SK-N-SH (cell line): ENCODE measurements at regions not wholly inside any gene's neighbourhood (a gene's known extent, or its start where the extent isn't known, plus 50 kb on each side); places are given as distances from the start of the nearest gene placed in this dataset.

ENCODE experiments used
- CTCF ChIA-PET: fragments of 300-600, 350-600 bp; formaldehyde crosslinking; extraction: SDS; loops from one replicate; lab custom pipeline; 2021; lab: Yijun Ruan, JAX
- POLR2A ChIA-PET: fragments of 350-600 bp; sonication (Branson Sonifier 250); formaldehyde crosslinking; extraction: SDS; loops from one replicate; lab custom pipeline; 2020; ENCODE audit warnings: antibody characterized with exemption, inconsistent platforms; lab: Yijun Ruan, JAX
- DNase-seq: peaks from one replicate; pipeline ENCODE4 v3.0.0; 2012
- H2AFZ ChIP-seq: fragments of 200-600 bp; sonication (generic); 2 replicates; pipeline ENCODE4 v1.8.1; 2016; ENCODE audit warnings: antibody characterized with exemption, mild to moderate bottlenecking, low read depth
- H3F3A ChIP-seq: fragments of 200-600 bp; sonication (generic); replicated peaks from 2 replicates; pipeline ENCODE3; 2016; ENCODE audit warnings: antibody characterized with exemption, mild to moderate bottlenecking; ENCODE audit not compliant: insufficient read depth
- H3K27ac ChIP-seq, 2 experiments: fragments of 200-500 bp in 1 of 2; fragments of 200-600 bp in 1 of 2; sonication (Bioruptor generic) in 1 of 2; sonication (generic), shearing (Covaris generic) in 1 of 2; 2 replicates each; pipeline versions ENCODE4 v1.5.1 to v1.6.1; 2014 to 2016; ENCODE audit warnings: low read depth in 2 of 2, inconsistent platforms in 1 of 2, low read length in 1 of 2, mild to moderate bottlenecking in 1 of 2, mixed read lengths in 1 of 2
- H3K27me3 ChIP-seq: fragments of 200-600 bp; sonication (generic), shearing (Covaris generic); 2 replicates; pipeline ENCODE4 v1.6.1; 2016; ENCODE audit warnings: mixed run types; ENCODE audit not compliant: insufficient read depth
- H3K36me3 ChIP-seq, 2 experiments: fragments of 200-500 bp in 1 of 2; fragments of 200-600 bp in 1 of 2; sonication (Bioruptor generic) in 1 of 2; sonication (generic) in 1 of 2; replicated peaks in 1 of 2; 2 replicates each; pipeline versions ENCODE3 to v1.5.1; 2014 to 2016; ENCODE audit warnings: low read length in 1 of 2, mild to moderate bottlenecking in 1 of 2; ENCODE audit not compliant: insufficient read depth in 2 of 2, control insufficient read depth in 1 of 2
- H3K4me1 ChIP-seq, 2 experiments: fragments of 200-500 bp in 1 of 2; fragments of 200-600 bp in 1 of 2; sonication (Bioruptor generic) in 1 of 2; sonication (generic), shearing (Covaris generic) in 1 of 2; 2 replicates each; pipeline versions ENCODE4 v1.5.1 to v1.6.1; 2014 to 2016; ENCODE audit warnings: low read depth in 1 of 2, low read length in 1 of 2, mixed run types in 1 of 2; ENCODE audit not compliant: insufficient read depth in 2 of 2, control insufficient read depth in 1 of 2
- H3K4me2 ChIP-seq: fragments of 200-600 bp; sonication (generic), shearing (Covaris generic); 2 replicates; pipeline ENCODE4 v1.6.1; 2017; ENCODE audit warnings: mixed run types
- H3K4me3 ChIP-seq, 2 experiments: fragments of 200-500 bp in 1 of 2; fragments of 200-600 bp in 1 of 2; sonication (Bioruptor generic) in 1 of 2; sonication (generic), shearing (Covaris generic) in 1 of 2; 2 replicates each; pipeline versions ENCODE4 v1.5.1 to v1.8.1; 2014 to 2016; ENCODE audit warnings: low read depth in 2 of 2, inconsistent platforms in 1 of 2, low read length in 1 of 2, mild to moderate bottlenecking in 1 of 2, mixed read lengths in 1 of 2, moderate library complexity in 1 of 2
- H3K79me2 ChIP-seq: fragments of 200-600 bp; sonication (generic); 2 replicates; pipeline ENCODE4 v1.8.1; 2017; ENCODE audit warnings: mild to moderate bottlenecking; ENCODE audit not compliant: insufficient read depth
- H3K9ac ChIP-seq: fragments of 200-600 bp; sonication (generic); 2 replicates; pipeline ENCODE4 v1.6.1; 2017; ENCODE audit warnings: mixed run types
- H3K9me2 ChIP-seq: fragments of 200-600 bp; sonication (generic); 2 replicates; pipeline ENCODE4 v1.6.1; 2017; ENCODE audit warnings: mixed run types
- H3K9me3 ChIP-seq: fragments of 200-600 bp; sonication (generic); 2 replicates; pipeline ENCODE4 v1.6.1; 2017; ENCODE audit warnings: mixed run types, mild to moderate bottlenecking, moderate library complexity
- H4K20me1 ChIP-seq: fragments of 200-600 bp; sonication (generic); 2 replicates; pipeline ENCODE4 v1.6.1; 2017; ENCODE audit warnings: mild to moderate bottlenecking, mixed run types; ENCODE audit not compliant: insufficient read depth
- ELF1 ChIP-seq: IDR thresholded peaks from 2 replicates; pipeline ENCODE4 v1.4.0; 2012
- EZH2phosphoT487 ChIP-seq: fragments of 200-600 bp; sonication (generic); IDR thresholded peaks from 2 replicates; pipeline ENCODE4 v1.6.1; 2017; ENCODE audit warnings: low read depth, mixed run types, mild to moderate bottlenecking, antibody characterized with exemption, moderate library complexity, borderline replicate concordance
- FOXM1 ChIP-seq: IDR thresholded peaks from 2 replicates; pipeline ENCODE4 v1.4.0; 2012; ENCODE audit warnings: low read depth, mild to moderate bottlenecking
- GABPA ChIP-seq: IDR thresholded peaks from 2 replicates; pipeline ENCODE4 v1.4.0; 2012; ENCODE audit warnings: low read depth, mild to moderate bottlenecking
- MEF2A ChIP-seq: IDR thresholded peaks from 2 replicates; pipeline ENCODE4 v1.4.0; 2012; ENCODE audit warnings: low read depth, borderline replicate concordance
- NFIC ChIP-seq: IDR thresholded peaks from 2 replicates; pipeline ENCODE4 v1.4.0; 2012; ENCODE audit warnings: borderline replicate concordance
- POLR2AphosphoS5 ChIP-seq: IDR thresholded peaks from 2 replicates; pipeline ENCODE4 v1.6.1; 2012; ENCODE audit warnings: low read depth, low read length
- RXRA ChIP-seq: IDR thresholded peaks from 2 replicates; pipeline ENCODE4 v1.4.0; 2012; ENCODE audit warnings: low read depth, mild to moderate bottlenecking, borderline replicate concordance
- SIN3A ChIP-seq: IDR thresholded peaks from 2 replicates; pipeline ENCODE4 v1.6.1; 2012; ENCODE audit warnings: low read depth, mild to moderate bottlenecking, low read length, moderate library complexity, borderline replicate concordance
- TEAD4 ChIP-seq: IDR thresholded peaks from 2 replicates; pipeline ENCODE4 v1.4.0; 2012; ENCODE audit warnings: mild to moderate bottlenecking, borderline replicate concordance; ENCODE audit not compliant: insufficient read depth
- WGBS: methylation state at CpG from one replicate; pipeline ENCODE4 v1.1.6; 2017; ENCODE audit warnings: low lambda C conversion rate; 5-methylcytosine and 5-hydroxymethylcytosine counted together
- TF ChIP-seq, protein P1 (sequence below): fragments of 150-350 bp; IDR thresholded peaks from 2 replicates; pipeline ENCODE4 v1.6.1; 2016; ENCODE audit warnings: mild to moderate bottlenecking, low read depth, low read length
- TF ChIP-seq, protein P2 (sequence below): IDR thresholded peaks from 2 replicates; pipeline ENCODE4 v1.6.1; 2012; ENCODE audit warnings: mild to moderate bottlenecking, low read depth, low read length, moderate library complexity
- TF ChIP-seq, protein P3 (sequence below): fragments of 150-350 bp; IDR thresholded peaks from 2 replicates; pipeline ENCODE4 v1.6.1; 2017; ENCODE audit warnings: antibody characterized with exemption, low read length, low read depth, borderline replicate concordance
- TF ChIP-seq, protein P4 (sequence below): IDR thresholded peaks from 2 replicates; pipeline ENCODE4 v1.4.0; 2012; ENCODE audit warnings: low read depth

DNA sequence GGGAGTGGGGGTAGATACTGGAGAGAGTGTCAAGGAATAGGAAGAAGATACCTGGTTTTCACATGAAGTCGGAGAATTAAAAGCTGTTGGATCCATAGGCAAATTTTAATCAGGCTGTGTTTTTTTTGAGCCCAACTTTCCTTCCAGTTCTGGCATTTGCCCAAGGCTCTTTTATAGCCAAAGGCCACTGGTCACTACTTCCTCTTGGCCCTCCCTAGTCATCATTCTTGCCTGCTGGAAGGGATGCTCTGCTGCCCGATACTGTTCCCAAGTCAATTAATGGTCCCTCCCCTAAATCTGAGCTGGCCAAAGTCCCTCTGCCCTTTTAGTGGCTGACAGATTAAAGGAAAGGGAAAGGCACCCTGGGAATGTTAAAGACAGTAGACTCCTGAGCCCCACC is 102.8 kb upstream of the ZNF648 start:
- 41% methylated on average over 2 of the region's 2 CpGs for WGBS
- Histone ChIP-seq H3K9me2 (no peaks in the 10 kb centered on the region), H3K36me3 (no peaks in the 10 kb centered on the region)
- TF ChIP-seq ELF1 (no peak), NFIC (no peak), MEF2A (no peak), POLR2AphosphoS5 (no peak), EZH2phosphoT487 (no peak), FOXM1 (no peak), RXRA (no peak), TEAD4 (no peak), SIN3A (no peak), GABPA (no peak)
- TF ChIP-seq, protein P1, sequence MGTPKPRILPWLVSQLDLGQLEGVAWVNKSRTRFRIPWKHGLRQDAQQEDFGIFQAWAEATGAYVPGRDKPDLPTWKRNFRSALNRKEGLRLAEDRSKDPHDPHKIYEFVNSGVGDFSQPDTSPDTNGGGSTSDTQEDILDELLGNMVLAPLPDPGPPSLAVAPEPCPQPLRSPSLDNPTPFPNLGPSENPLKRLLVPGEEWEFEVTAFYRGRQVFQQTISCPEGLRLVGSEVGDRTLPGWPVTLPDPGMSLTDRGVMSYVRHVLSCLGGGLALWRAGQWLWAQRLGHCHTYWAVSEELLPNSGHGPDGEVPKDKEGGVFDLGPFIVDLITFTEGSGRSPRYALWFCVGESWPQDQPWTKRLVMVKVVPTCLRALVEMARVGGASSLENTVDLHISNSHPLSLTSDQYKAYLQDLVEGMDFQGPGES, result no peak
- TF ChIP-seq, protein P2, sequence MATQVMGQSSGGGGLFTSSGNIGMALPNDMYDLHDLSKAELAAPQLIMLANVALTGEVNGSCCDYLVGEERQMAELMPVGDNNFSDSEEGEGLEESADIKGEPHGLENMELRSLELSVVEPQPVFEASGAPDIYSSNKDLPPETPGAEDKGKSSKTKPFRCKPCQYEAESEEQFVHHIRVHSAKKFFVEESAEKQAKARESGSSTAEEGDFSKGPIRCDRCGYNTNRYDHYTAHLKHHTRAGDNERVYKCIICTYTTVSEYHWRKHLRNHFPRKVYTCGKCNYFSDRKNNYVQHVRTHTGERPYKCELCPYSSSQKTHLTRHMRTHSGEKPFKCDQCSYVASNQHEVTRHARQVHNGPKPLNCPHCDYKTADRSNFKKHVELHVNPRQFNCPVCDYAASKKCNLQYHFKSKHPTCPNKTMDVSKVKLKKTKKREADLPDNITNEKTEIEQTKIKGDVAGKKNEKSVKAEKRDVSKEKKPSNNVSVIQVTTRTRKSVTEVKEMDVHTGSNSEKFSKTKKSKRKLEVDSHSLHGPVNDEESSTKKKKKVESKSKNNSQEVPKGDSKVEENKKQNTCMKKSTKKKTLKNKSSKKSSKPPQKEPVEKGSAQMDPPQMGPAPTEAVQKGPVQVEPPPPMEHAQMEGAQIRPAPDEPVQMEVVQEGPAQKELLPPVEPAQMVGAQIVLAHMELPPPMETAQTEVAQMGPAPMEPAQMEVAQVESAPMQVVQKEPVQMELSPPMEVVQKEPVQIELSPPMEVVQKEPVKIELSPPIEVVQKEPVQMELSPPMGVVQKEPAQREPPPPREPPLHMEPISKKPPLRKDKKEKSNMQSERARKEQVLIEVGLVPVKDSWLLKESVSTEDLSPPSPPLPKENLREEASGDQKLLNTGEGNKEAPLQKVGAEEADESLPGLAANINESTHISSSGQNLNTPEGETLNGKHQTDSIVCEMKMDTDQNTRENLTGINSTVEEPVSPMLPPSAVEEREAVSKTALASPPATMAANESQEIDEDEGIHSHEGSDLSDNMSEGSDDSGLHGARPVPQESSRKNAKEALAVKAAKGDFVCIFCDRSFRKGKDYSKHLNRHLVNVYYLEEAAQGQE, result no peak
- TF ChIP-seq, protein P3, sequence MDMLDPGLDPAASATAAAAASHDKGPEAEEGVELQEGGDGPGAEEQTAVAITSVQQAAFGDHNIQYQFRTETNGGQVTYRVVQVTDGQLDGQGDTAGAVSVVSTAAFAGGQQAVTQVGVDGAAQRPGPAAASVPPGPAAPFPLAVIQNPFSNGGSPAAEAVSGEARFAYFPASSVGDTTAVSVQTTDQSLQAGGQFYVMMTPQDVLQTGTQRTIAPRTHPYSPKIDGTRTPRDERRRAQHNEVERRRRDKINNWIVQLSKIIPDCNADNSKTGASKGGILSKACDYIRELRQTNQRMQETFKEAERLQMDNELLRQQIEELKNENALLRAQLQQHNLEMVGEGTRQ, result no peak
- TF ChIP-seq, protein P4, sequence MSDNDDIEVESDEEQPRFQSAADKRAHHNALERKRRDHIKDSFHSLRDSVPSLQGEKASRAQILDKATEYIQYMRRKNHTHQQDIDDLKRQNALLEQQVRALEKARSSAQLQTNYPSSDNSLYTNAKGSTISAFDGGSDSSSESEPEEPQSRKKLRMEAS, result no peak
- TF ChIP-seq, all 33 proteins: peak for 0
- no peak for DNase-seq
- H3F3A ChIP-seq, result no peaks in the 10 kb centered on the region
- H3K79me2 ChIP-seq, result no peaks in the 10 kb centered on the region
- H3K27ac ChIP-seq, result no peak overlapping the region
- peaks cover 5% of the 10 kb centered on the region; the same call in 1 of the 2 replicates for H3K9me3 ChIP-seq
- H3K4me3 ChIP-seq, result no peak overlapping the region
- no peaks in the 10 kb centered on the region for H3K27me3 ChIP-seq
- H3K4me1 ChIP-seq, result no peaks in the 10 kb centered on the region
- no peak overlapping the region for H2AFZ ChIP-seq
- no peak overlapping the region for H3K9ac ChIP-seq
- no peak overlapping the region for H3K4me2 ChIP-seq
- POLR2A ChIA-PET, result no interaction called here
- no peaks in the 10 kb centered on the region for H4K20me1 ChIP-seq
- CTCF ChIA-PET, result interaction anchor here (0.9 to 1.9 kb wide), 2 partner anchors 19 to 21 kb away, joined by 3 to 6 read pairs; no protein-coding TSS in a partner anchor
